Stimulated activated CD4-positive, alpha-beta T cell treated with anti-CD3 and anti-CD28 coated beads, Interleukin-4, amount 100 ng/mL, for 24 hours (primary cell): ENCODE measurements at regions not wholly inside any gene's neighbourhood (a gene's known extent, or its start where the extent isn't known, plus 50 kb on each side); places are given as distances from the start of the nearest gene placed in this dataset.

Experiments
- DNase-seq: peaks from one replicate; pipeline ENCODE4 v3.0.0-alpha.2; 2020

DNA sequence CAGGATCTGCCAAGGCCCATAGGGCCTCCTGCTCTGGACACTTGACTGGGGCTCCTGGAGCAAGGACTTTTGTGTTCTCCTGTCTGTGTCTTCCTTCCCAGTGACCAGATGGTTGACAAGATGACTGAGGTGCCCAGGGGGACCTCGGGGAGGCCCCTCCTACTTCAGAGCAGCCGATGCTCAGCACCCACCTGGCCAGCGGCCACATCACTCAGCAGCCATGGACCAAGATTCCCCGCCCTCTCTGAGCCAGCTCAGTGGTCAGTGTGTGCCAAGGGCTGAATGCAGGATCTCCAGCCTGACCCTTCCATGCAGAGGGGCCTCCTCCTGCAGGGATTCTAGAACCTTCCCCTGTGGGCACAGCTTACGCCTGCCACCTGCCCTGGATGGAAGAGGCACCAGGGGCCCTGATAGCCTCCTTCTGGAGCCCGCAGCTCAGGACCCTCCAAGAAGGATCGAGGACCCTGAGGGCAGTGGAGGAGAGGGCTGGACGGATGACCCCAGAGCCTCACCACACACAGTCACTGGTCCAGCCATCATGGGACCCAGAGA, 87.4 kb upstream of the GPC1 start:
- no peak for DNase-seq

DNA sequence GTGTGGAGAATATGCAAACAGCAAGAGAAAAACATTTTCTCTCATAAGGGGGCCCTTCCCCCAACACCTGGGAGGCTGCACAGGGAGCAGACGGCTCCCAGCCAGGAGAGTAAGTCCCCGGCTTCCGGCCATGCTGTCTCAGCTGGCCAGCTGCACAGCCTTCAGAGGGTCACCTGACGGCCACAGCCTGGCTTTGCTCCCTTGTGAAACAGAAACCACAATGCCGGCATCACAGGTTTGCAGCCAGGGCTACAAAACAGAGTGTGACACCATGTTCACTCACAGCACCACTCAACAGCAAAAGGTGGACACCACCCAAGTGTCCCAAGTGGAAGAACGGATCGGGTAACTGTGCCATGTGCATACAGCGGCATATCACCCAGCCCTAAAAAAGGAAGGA, 86.9 kb upstream of the GPC1 start:
- DNase-seq: no peak

DNA sequence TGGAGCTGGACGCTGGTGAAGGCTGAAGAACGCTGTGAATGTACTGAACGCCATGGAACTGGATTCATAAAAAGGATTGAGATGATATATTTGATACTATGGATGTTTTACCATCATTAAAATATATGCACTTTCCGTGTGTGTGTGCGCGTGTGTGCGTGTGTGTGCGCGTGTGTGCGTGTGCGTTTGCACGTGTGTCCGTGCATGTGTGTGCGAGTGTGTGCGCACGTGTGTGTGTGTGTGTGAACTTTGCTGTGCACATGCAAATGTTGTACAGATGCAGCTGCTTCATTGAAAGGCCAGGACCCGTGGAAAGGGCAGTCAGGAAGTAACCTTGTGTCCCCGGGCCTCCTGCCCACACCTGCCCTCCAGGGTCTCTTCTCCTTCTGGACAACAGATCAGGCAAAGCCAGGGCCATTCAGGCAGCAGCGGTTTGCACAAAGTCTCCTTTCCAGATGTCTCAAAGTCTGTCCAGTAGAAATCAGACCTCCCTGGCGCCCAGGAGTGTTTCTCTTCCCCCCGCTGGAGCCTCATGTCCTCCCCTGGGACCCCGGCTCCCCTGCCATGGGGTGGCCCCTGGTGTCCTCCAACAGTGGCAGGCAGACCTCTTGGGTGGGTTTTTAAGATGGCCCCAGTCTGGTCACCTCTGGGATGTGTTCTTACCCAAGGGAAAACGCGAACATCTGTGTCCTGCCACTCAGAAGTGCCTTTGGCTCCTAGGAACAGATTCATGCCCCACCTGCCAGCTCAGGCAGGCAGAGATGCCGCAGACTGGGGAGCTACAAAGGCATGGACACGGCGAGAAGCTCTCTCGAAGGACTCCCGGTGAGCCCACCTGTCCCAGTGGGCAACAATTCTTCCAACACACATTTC, 86.1 kb upstream of the GPC1 start:
- DNase-seq: no peak

DNA sequence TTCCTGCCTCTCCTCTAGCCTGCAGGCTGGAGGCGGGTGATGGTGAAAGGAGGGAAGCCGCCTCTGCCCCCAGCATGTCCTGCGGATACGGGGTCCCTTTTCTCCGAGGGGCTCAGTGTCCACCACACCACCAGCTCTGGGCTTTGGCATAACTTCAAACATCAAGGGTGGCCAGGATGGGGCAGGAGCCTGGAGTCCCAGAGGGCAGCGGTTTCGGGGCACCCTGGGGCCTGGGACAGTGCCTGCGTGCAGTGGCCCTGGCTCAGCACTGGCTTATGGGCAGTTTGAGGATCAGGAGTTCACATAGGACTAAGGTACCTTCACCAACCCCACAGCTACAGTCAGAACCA, 85.5 kb upstream of the GPC1 start:
- DNase-seq: no peak

DNA sequence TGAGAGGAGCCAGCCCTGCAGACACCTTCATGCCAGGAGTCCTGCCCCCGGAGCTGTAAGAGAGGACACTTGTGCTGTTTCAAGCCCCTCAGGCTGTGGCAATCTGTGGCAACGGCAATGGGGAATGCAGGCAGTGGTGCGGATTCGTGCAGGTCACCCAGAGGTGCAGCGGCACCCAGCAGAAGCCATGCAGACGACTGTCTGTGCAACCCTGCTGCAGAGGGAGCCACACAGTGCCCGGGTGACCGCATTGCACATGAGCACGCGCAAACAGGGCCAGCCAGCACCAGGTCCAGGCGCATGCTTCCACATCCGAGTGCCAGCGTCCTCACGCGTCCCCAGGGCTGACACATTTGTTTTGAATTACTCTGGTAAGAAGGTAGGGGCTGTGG, 84.8 kb upstream of the GPC1 start:
- DNase-seq: no peak

DNA sequence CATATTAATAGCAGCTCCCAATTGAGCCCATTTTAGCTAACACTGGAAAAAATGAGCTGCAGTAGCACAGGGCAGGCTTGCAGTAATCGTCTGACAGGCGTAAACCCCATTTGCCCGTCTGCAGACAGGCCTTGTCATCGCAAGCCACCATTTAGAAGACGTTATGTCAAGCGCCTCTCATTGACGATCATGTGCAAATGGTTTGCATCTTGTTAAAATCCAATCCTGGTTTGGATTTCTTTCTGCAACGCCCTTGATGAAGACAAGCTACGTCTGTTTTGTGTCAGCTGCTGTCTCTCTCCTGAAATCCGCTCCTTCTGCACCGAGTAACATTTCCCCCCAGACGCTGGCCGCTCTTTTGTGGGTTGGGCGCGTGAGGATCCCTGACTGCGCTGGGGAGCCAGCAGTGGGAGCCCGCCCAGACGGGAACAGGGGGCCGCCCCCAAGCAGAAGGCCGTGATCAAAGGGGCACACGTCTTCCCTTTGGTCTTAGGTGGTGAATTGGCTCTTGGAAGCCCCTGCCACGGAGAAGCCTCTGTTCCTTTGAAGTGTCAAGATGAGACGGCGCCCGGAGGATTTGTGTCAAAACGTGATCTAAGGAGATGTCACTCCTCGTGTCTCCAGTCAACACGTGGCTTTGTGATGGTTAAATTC, 84.2 kb upstream of the GPC1 start:
- DNase-seq: no peak

DNA sequence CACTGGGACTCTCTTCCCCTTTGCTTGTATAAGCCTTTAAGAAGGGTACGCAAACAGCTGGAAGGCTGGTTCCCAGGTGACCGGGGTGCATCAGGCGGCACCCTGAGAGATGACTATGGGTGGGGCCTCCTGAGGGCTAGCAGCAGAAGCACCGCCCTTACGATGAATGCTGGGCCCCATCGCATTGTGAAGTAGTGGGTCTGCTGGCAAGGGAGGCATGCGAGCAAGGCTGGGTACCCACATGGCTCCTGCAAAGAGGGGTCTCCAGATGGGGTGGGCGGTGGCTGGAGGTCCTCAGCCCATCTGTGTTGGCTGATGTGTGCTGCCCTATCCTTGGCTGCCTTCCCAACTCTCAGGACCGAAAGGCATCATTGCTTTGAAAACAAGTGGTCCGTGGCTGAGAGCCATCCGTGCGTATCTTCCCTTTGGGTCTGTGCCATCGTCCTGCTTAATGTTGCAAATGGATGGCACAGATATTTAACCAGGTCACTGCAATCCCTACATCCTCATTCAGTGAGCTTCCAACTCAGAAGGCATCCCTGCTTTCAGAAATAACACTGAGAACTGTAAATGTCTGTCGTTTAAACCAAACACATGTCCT, 83.5 kb upstream of the GPC1 start:
- DNase-seq: no peak

DNA sequence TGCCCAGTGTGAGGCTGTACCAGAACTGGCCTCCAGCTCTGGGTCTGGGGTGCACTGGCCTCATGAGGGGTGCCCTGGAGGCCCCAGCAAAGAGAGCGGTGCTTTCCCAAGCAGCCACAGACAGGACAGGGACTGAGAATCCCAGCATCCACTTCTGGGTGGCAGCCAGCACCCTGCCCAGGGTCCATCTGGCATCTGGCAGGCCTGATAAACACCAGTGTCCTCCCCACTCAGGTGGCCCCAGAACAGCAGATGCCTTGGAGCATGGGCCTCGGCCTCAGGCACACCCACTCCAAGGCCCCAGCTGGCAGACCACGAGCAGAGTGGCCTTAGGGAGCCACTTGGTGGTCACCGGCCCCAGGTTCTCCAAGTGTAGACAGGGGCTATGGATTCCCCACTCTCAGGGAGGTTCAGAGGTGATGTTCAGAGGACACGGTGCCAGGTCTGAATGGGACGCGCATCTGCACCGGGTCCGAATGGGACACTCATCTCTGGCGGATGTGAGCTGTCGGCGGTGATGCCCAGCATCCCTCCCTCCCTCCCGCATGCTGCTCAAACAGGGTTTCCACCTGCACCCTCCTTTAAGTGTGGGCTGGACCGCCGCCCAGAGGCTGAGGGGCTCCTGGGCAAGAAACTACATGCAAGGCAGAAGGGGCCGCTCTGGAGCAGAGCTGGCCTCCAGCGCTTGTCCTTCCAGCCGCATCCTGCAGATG, 82.2 kb upstream of the GPC1 start:
- DNase-seq: no peak

DNA sequence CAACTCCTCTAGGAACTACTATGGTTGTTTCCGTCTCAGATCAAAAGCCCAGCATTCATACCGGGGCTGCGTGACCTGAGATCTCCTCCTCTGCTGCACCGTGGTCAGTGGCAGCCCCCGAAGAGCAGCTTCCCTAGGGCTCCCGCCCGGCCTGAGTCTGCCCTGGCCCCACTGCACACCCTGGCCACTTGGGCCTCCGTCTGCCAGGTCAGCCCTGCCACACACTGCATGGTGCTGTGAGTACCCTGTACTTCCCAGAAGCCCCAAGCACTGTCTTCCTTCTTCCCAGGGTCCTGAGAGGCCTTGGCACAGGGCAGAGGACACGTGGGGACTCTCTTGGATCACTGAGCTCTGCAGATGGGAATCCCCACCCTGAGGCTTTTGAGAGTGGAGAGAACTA, 81.5 kb upstream of the GPC1 start:
- no peak for DNase-seq

DNA sequence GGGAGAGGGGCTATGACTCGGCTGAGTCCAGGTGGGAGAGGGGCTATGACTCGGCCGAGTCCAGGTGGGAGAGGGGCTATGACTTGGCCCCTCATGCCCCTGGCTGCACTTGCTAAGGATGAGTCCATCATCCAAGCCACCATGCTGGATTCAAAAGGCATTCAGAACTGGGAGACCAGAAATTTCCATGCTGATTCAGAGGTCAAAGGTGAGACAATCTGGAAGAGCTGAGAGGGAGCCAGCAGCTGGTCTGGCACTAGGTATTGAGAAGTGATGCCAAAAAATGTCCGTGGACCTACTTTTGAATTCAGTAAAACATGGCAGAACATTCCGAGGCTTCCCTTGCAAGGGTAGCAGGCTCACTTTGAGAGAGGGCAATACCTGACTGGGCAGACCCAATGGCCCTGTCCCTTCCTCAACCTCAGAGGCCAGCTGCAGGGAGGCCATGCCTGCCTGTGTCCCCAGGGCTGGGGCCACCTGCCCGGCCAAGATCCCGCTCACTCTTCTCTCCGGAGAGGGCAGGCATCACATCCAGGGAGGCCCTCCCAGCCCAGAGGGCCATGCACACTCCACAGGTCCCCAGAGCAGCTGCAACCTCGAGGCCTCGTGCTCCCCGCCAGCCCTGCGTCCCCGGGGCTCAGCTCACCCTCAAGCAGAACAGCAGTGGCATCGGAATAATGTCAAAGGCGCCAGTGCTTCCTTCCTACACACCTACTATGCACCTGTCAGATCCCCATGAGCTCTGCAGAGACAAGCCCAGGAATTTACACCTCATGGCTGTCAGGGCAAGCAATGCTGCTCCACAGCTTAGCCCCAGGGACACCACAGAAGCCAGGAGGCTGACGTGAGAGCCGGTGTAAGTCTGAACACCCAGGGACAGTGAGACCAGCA, 80.2 kb upstream of the GPC1 start:
- no peak for DNase-seq

DNA sequence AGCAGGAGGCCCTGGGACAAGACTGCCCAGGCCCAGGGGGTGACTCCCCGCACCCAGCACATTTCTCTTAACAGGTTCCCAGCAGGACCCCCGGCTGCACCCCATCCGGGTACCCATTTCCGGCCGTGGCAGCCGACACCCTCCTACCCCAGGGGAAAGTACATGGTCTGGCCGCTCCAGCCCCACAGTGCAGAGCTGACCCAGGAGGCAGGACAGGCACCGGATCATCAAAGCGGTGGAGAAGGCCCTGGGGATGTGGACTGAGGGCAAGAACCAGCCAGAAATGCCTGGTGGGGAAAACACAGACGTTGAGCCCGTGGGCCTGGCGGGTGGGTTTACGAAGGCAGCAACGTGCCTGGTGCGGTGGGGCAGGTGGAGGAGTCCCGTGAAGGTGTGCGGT, 79.5 kb upstream of the GPC1 start:
- DNase-seq: no peak

DNA sequence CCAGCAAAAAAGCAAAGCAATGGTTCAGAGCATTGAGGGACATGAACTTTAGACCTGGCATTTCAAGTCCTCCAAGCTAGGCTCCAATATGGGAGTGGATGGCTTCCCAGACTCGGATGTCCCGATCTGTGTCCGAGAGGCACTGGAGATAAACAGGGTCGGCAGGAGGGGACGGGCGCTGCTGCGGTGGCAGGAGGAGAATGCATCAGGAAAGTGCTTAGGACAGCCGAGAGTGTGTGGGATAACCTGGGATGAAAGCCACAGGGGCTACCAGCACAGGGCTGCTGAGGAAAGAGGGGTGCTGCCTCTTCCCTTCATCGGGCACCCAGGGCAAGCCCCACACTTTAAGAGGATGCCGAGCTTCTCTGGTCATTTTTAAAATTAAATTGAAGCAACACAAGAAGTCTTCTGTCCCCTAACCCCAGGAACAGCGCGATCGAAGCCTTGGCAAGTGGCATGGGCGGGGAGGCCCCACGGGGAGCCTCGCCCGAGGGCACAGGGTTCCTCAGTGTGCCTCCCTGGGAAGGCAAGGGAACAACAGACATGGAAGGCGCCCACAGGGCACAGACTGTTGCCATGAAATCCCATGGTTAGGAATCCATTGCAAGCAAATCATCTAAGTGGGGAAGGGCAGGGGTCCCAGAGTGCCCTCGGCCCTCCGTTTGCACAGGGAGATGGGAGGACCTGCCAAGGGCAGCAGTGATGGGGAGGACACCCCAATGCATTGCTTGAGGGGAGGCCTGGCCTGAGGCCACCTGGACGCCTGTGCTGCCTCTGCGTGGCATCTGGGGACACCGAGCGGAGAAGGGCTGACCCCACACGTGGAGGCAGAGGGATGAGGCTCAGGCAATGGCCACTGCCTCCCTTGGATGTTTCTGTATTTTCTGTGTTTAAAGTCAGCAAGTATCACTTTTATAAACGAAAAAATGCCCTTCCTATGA, 78.5 kb upstream of the GPC1 start:
- DNase-seq: no peak

DNA sequence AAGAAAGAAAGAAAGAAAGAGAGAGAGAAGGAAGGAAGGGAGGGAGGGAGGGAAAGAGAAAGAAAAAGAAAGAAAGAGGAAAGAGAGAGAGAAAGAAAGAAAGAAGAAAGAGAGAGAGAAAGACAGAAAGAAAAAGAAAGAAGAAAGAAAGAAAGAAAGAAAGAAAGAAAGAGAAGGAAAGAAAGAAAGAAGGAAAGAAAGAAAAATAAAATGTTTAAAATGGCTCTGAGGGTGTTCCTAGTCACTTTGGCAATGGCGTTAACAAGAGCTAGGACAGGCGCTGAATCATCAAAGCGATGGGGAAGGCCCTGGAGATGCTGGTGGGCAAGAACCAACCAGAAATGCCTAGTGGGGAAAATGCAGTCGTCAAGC, 77.8 kb upstream of the GPC1 start:
- no peak for DNase-seq

DNA sequence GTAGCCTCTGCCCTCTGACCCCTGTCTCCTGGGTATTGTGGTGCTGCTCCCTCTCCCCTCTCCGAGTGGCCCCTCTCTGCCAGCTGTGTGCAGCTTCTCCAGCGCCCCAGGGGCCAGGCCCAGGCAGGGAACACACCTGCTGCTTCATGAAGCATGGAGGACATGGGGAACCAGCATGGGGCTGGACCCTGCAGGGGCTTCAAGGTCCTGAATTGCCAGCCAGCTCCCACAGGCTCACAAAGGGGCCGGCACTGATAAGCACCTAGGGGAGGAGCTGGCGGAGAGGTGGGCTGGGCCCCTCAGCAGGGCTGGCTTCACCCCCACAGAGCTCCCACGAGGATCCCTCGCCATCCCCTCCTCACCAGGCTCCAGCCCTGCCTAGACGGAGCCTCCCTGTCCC, 77.4 kb upstream of the GPC1 start:
- no peak for DNase-seq

DNA sequence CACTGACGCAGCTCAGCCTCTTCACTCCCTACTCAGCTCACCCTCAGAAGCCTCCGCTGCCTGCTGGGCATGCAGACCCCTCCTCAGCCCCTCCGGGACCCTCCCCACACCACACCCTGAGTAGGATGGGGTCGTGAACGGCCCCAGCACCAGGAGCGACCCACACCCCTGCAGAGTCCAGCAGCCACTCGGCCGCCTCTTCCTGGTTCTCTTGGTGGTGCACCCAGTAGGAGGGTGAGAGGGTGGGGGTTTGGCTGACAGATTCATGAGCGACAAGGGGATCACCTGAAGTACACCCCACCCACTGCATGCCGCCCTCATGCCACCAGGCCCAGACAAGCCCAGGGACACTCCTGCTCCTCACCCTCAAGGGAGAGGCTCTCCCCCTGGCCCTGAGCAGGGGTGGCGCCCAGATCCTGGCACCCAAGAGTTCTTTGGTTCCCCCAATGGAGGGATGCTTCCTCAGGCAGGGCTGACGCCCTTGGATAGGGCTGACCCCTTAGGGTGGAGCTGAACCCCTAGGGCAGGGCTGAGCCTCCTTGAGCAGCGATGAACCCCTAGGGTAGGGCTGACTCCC, 76.6 kb upstream of the GPC1 start:
- DNase-seq: no peak

DNA sequence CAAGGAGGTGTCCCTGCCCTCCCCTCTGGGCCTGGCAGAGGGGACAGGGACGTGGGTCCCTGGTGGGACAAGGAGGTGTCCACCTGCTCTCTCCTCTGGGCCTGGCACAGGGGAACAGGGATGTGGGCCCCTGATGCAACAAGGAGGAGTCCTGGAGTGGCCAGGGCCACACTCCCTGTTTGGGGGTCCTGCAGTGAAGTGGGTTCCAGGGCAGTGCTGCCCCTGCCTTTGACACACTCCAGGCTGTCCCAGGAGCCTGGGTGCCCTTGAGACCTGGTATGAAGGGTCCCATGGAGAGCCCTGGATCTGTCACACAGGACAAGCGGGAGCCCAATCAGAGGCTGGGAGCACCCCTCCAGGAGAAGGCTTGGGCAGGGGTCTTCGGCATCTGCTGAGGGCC, 75.8 kb upstream of the GPC1 start:
- DNase-seq: no peak

DNA sequence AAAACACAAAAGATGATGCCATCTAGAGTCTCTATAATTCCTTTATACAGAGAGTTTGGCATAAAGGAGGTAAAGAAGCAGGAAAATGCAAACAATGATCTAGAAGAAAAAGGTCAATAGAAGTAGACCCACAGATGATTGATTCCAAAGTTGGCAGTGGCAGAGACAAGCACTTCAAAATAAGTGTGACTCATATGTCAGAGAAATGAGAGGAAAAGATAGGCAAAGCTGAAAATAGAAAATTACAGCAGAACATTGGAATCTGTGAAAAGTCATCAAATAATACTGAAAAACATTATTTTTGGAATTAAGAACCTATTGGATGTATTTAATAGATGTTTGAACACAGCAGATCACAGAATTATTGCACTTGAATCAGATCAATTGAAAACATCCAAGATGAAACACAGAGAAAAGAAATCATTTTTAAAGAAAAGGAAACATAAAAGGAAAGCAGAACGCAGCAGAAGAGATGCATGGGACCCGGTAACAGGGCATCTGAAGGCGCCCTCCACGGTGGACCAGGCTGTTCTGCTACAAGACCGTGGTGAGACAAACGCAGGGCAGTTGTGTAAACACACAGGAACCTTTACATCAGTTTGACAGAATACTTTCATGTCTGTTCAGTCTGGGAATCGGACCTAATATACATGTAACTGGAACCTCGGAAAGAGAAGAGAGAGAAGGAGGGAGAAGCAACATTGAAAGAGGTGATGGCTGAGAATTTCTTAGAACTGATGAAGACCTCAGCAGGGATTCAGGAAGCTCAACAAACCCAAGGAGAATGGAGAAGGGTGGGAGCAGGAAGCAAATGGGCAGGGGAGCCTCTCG, 74.6 kb upstream of the GPC1 start:
- DNase-seq: no peak

DNA sequence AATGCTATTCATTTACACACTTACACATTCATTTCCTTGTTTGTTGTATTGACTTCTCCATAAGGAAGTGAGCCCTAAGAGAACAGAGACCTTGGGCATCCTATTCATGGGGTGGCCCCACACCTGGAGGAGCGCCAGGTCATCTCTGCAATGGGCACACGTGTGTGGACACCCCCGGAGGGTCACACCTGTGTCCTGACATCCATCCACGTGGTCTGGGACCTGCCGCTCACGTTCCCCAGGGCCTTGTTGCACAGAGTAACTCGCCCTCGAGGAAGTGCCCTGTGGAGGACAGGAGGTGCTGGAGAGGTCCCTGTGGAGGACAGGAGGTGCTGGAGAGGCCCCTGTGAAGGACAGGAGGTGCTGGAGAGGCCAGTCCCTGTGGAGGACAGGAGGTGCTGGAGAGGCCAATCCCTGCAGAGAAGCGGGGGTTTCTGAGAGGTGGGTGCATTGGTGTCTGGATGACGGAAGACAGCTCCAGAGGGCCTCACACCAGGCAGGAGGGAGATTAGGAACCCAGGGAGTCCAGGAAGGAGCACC, 73.2 kb upstream of the GPC1 start:
- no peak for DNase-seq
